T-cell (primary cell): ENCODE measurements at regions not wholly inside any gene's neighbourhood (a gene's known extent, or its start where the extent isn't known, plus 50 kb on each side); places are given as distances from the start of the nearest gene placed in this dataset.

Experiments
- ATAC-seq, 4 experiments: fragments of 200-7000 bp in 3 of 4; fragments of 150-1000 bp in 1 of 4; cut with Tn5 transposase; replicated peaks in 1 of 4; 1 replicate in 3 of 4; 2 replicates in 1 of 4; pipeline ENCODE4 v1.10.0; 2021; ENCODE audit warnings: moderate library complexity in 3 of 4, mild to moderate bottlenecking in 2 of 4, moderate number of reproducible peaks in 1 of 4
- CTCF ChIA-PET, 2 donors: fragments of 300-600 bp; sonication (Branson Sonifier 250); formaldehyde crosslinking; loops; one replicate each; lab custom pipeline; 2022; ENCODE audit warnings: antibody characterized with exemption in 2 of 2; lab: Charles Lee
- POLR2A ChIA-PET, 2 donors: fragments of 300-600 bp; sonication (Branson Sonifier 250); formaldehyde crosslinking; loops; one replicate each; lab custom pipeline; 2022; ENCODE audit warnings: antibody characterized with exemption in 2 of 2; lab: Charles Lee
- DNase-seq, 35 experiments: peaks; one replicate each; pipeline versions ENCODE4 v3.0.0 to v3.0.0-alpha.2; 2013 to 2023
- H3K27ac ChIP-seq: one replicate; pipeline ENCODE4 v1.5.1; 2013; ENCODE audit warnings: low read length
- H3K27me3 ChIP-seq, 2 experiments: replicated peaks in 1 of 2; 1 replicate in 1 of 2; 2 replicates in 1 of 2; pipeline versions ENCODE4 v1.6.1 to v1.7.0; 2013; ENCODE audit warnings: low read length in 1 of 2, mixed read lengths in 1 of 2; ENCODE audit not compliant: control insufficient read depth in 2 of 2, insufficient read depth in 2 of 2; ENCODE audit errors: extremely low read depth in 1 of 2
- H3K36me3 ChIP-seq, 2 donors: 1 replicate in 1 of 2; 2 replicates in 1 of 2; pipeline versions ENCODE4 v1.6.1 to v1.7.0; 2013; ENCODE audit warnings: low read length in 1 of 2; ENCODE audit not compliant: control insufficient read depth in 2 of 2, insufficient read depth in 1 of 2; ENCODE audit errors: extremely low read depth in 1 of 2
- H3K4me1 ChIP-seq, 2 experiments: 1 replicate in 1 of 2; 2 replicates in 1 of 2; pipeline versions ENCODE4 v1.6.1 to v1.7.0; 2013; ENCODE audit warnings: low read length in 2 of 2, mixed read lengths in 1 of 2; ENCODE audit not compliant: insufficient read depth in 2 of 2, control insufficient read depth in 1 of 2; ENCODE audit errors: extremely low read depth in 1 of 2
- H3K4me3 ChIP-seq, 2 donors: 1 replicate in 1 of 2; 2 replicates in 1 of 2; pipeline versions ENCODE4 v1.5.1 to v1.7.0; 2013; ENCODE audit warnings: mild to moderate bottlenecking in 2 of 2, low read length in 1 of 2, moderate library complexity in 1 of 2; ENCODE audit not compliant: control insufficient read depth in 1 of 2; ENCODE audit errors: extremely low read depth in 1 of 2
- H3K9me3 ChIP-seq: 2 replicates; pipeline ENCODE4 v1.7.0; 2013
- H3K27ac Mint-ChIP-seq, 2 donors: one replicate each; pipeline ENCODE4 v1.8.0; 2020 to 2021; ENCODE audit warnings: mild to moderate bottlenecking in 2 of 2, mixed read lengths in 2 of 2
- H3K27me3 Mint-ChIP-seq, 2 donors: one replicate each; pipeline ENCODE4 v1.8.0; 2021 to 2022; ENCODE audit warnings: mixed read lengths in 2 of 2
- H3K36me3 Mint-ChIP-seq: one replicate; pipeline ENCODE4 v1.8.0; 2021; ENCODE audit warnings: mixed read lengths
- H3K4me1 Mint-ChIP-seq, 3 donors: one replicate each; pipeline ENCODE4 v1.8.0; 2020 to 2022; ENCODE audit warnings: mixed read lengths in 3 of 3, mild to moderate bottlenecking in 1 of 3
- H3K4me3 Mint-ChIP-seq, 3 donors: one replicate each; pipeline ENCODE4 v1.8.0; 2020 to 2022; ENCODE audit warnings: mild to moderate bottlenecking in 3 of 3, mixed read lengths in 3 of 3, moderate library complexity in 3 of 3
- H3K9me3 Mint-ChIP-seq, 3 donors: one replicate each; pipeline ENCODE4 v1.8.0; 2020 to 2022; ENCODE audit warnings: mixed read lengths in 3 of 3
- WGBS: methylation state at CpG from one replicate; pipeline ENCODE4 v1.1.5; 2013; ENCODE audit warnings: missing lambda C conversion rate; ENCODE audit not compliant: insufficient coverage; 5-methylcytosine and 5-hydroxymethylcytosine counted together

DNA sequence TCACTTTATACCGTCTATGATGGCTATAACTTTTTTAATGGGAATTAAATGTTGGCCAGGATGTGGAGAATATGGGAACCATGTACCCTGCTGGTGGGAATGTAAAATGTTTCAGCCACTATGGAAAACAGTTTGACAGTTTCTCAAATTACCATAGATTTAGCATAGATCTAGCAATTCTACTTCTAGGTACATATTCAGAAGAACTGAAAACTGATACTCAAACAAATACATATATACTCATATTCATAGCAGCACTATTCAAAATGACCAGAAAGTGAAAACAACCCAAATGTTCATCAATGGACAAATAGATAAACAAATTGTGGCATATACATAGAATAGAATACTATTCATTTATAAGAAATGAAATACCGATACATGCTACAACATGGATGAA lies 539.4 kb downstream of the IGSF11 start:
- no peak for DNase-seq
- no peaks in the 10 kb centered on the region for H3K4me1 Mint-ChIP-seq
- H3K9me3 Mint-ChIP-seq = peaks cover 0 to 8% (median 4%) of the 10 kb centered on the region in 3 donors
- Histone ChIP-seq H3K4me1 (no peaks in the 10 kb centered on the region), H3K36me3 (no peaks in the 10 kb centered on the region), H3K4me3 (no peak overlapping the region), H3K27ac (no peak overlapping the region), H3K27me3 (no peaks in the 10 kb centered on the region), H3K9me3 (no peaks in the 10 kb centered on the region)
- no peak overlapping the region for H3K4me3 Mint-ChIP-seq
- no peaks in the 10 kb centered on the region for H3K27me3 Mint-ChIP-seq
- POLR2A ChIA-PET = no interaction called here
- ATAC-seq = no peak
- no peaks in the 10 kb centered on the region for H3K36me3 Mint-ChIP-seq
- H3K27ac Mint-ChIP-seq = no peak overlapping the region
- WGBS = no CpG with 5 or more reads among the region's 2 CpGs
- CTCF ChIA-PET = no interaction called here

DNA sequence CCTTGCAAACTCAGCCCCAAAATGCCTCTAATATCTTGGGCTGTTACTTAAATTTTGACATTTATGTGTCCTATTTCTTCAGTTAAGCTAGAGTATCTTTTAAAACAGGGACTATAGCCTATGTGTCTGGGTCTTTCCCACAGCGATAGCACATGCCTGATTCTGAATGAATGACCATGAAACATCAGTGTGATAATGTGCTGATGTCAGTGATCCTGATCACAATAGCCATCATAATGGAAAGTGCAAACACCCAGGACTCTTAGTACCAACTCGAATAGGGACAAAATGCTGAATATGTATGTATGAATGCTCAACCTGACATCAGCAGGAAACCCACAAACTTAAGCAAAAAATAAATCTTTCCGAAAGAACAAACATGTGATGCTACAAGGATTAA lies 537.4 kb downstream of the IGSF11 start:
- CTCF ChIA-PET = no interaction called here
- H3K4me1 Mint-ChIP-seq = no peaks in the 10 kb centered on the region
- POLR2A ChIA-PET = no interaction called here

DNA sequence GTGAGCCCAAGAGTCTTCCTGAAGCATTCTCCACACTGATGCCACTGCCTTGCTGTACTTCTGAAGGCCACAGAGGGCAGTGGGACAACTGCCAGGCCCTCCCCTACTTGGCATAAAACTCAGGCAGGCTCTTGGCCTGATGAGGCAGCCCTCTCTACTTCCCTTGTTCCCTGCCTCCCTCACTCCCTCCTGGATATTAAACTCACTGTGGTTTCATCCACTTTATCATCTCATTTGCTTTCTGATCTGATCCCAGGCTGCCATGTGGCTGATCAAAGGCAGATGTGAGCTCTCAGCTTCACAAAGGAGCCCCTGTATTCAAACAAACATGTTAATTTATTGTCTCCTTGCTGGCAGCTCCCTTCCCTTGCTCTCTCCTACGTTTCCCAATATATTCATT lies 533.5 kb downstream of the IGSF11 start:
- H3K27me3 Mint-ChIP-seq = no peaks in the 10 kb centered on the region
- H3K27me3 ChIP-seq = no peaks in the 10 kb centered on the region
- no peak overlapping the region for H3K4me3 ChIP-seq
- H3K36me3 ChIP-seq = no peaks in the 10 kb centered on the region
- no CpG with 5 or more reads among the region's 1 CpG for WGBS
- no peaks in the 10 kb centered on the region for H3K36me3 Mint-ChIP-seq
- H3K27ac Mint-ChIP-seq = no peak overlapping the region
- ATAC-seq = no peak
- DNase-seq = no peak
- POLR2A ChIA-PET = no interaction called here
- CTCF ChIA-PET = no interaction called here
- H3K9me3 ChIP-seq = no peaks in the 10 kb centered on the region
- no peak overlapping the region for H3K4me3 Mint-ChIP-seq
- H3K27ac ChIP-seq = no peak overlapping the region
- peaks cover 0 to 10% (median 0%) of the 10 kb centered on the region in 3 donors for H3K9me3 Mint-ChIP-seq
- no peaks in the 10 kb centered on the region for H3K4me1 ChIP-seq
- H3K4me1 Mint-ChIP-seq = no peaks in the 10 kb centered on the region

More for the DNA sequence above, 537.4 kb downstream of the IGSF11 start:
- H3K27ac ChIP-seq = no peak overlapping the region
- no peaks in the 10 kb centered on the region for H3K27me3 ChIP-seq
- H3K36me3 ChIP-seq = no peaks in the 10 kb centered on the region
- WGBS = 80% methylated on average over 1 of the region's 3 CpGs
- no peak overlapping the region for H3K4me3 ChIP-seq
- H3K9me3 ChIP-seq = no peaks in the 10 kb centered on the region
- DNase-seq (no peak), ATAC-seq (no peak)
- H3K27me3 Mint-ChIP-seq = no peaks in the 10 kb centered on the region
- no peak overlapping the region for H3K27ac Mint-ChIP-seq
- H3K9me3 Mint-ChIP-seq = peaks cover 0 to 4% (median 0%) of the 10 kb centered on the region in 3 donors
- H3K4me3 Mint-ChIP-seq = no peak overlapping the region
- H3K4me1 ChIP-seq = no peaks in the 10 kb centered on the region
- H3K36me3 Mint-ChIP-seq = no peaks in the 10 kb centered on the region

DNA sequence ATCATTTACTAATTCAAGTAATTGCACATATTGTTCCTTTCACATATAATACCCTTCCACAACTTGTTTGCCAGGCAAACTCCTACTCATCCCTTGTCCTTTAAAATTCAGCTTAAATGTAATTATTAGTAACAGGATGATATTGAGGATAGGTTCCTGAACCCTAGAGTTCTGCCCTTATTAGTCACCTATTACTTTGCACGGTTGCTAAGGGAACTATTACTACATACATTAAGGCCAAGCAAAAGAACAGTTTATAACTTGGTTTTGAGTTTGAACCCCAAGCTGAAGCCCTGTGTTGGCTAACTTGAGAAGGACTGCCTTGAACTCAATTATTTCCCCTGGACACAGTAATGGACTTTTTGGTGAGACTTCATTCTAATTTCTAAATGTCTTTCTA lies 529.7 kb downstream of the IGSF11 start:
- Mint-ChIP-seq H3K27me3 (no peaks in the 10 kb centered on the region), H3K36me3 (no peaks in the 10 kb centered on the region), H3K27ac (no peak overlapping the region), H3K4me1 (no peaks in the 10 kb centered on the region), H3K9me3 (peaks cover 0 to 6% (median 0%) of the 10 kb centered on the region in 3 donors), H3K4me3 (no peak overlapping the region)
- H3K9me3 ChIP-seq = no peaks in the 10 kb centered on the region
- DNase-seq (no peak), ATAC-seq (no peak)
- H3K27ac ChIP-seq = no peak overlapping the region
- POLR2A ChIA-PET = no interaction called here
- H3K4me3 ChIP-seq = no peak overlapping the region
- CTCF ChIA-PET = no interaction called here
- H3K27me3 ChIP-seq = no peaks in the 10 kb centered on the region
- H3K36me3 ChIP-seq = no peaks in the 10 kb centered on the region
- no CpG with 5 or more reads among the region's 1 CpG for WGBS
- H3K4me1 ChIP-seq = no peaks in the 10 kb centered on the region

DNA sequence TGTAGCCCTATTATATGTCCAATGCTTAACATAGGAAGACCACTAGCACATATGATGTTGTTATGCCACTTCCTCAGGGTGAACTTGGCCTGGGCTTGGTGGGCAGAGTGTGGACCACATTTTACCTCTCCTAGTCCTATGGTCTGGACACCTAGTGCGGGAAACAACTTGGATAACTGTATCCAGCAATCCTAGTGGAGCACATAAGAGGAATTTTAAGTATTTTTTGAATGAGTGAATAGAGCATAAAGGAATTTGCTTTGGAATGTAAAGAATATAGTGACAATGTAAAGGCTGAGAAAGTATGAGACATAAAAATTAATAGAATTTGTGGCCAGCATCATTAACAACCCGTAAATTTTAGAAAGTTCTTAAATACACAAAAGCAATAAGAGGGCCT lies 528.9 kb downstream of the IGSF11 start:
- CTCF ChIA-PET = no interaction called here
- no peaks in the 10 kb centered on the region for H3K27me3 ChIP-seq
- Mint-ChIP-seq H3K4me1 (no peaks in the 10 kb centered on the region), H3K36me3 (no peaks in the 10 kb centered on the region), H3K4me3 (no peak overlapping the region), H3K27ac (no peak overlapping the region), H3K9me3 (peaks cover 0 to 6% (median 0%) of the 10 kb centered on the region in 3 donors), H3K27me3 (no peaks in the 10 kb centered on the region)
- no peaks in the 10 kb centered on the region for H3K36me3 ChIP-seq
- no peak for DNase-seq
- no peak overlapping the region for H3K27ac ChIP-seq
- POLR2A ChIA-PET = no interaction called here
- no CpG with 5 or more reads among the region's 2 CpGs for WGBS
- no peaks in the 10 kb centered on the region for H3K9me3 ChIP-seq
- ATAC-seq = no peak
- H3K4me3 ChIP-seq = no peak overlapping the region
- no peaks in the 10 kb centered on the region for H3K4me1 ChIP-seq

DNA sequence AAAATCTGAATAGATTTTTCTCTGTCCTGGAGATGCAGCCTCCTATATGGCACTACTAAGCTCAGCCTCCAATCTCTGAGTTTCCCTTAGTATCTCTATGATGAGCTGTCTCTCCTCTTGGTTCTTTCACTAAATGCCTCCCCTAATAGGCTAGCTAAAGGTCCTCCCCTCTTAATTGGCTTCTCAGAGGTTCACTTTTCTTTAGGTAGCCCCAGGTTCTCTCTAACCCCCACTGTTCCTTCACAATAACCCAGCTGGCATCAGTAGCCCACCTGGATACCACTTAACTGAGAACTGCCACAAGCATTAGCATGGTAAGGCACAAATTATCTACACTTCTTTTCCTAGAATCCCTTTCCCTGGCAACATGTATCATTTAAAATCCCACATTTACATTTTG lies 523.2 kb downstream of the IGSF11 start:
- POLR2A ChIA-PET = no interaction called here
- Mint-ChIP-seq H3K4me1 (no peaks in the 10 kb centered on the region), H3K27me3 (no peaks in the 10 kb centered on the region), H3K4me3 (no peak overlapping the region), H3K36me3 (no peaks in the 10 kb centered on the region), H3K9me3 (peaks cover 0 to 7% (median 4%) of the 10 kb centered on the region in 3 donors), H3K27ac (no peak overlapping the region)
- DNase-seq (no peak), ATAC-seq (no peak)
- Histone ChIP-seq H3K27me3 (no peaks in the 10 kb centered on the region), H3K4me3 (no peak overlapping the region), H3K27ac (no peak overlapping the region), H3K4me1 (no peaks in the 10 kb centered on the region), H3K36me3 (no peaks in the 10 kb centered on the region), H3K9me3 (no peaks in the 10 kb centered on the region)
- CTCF ChIA-PET = no interaction called here

DNA sequence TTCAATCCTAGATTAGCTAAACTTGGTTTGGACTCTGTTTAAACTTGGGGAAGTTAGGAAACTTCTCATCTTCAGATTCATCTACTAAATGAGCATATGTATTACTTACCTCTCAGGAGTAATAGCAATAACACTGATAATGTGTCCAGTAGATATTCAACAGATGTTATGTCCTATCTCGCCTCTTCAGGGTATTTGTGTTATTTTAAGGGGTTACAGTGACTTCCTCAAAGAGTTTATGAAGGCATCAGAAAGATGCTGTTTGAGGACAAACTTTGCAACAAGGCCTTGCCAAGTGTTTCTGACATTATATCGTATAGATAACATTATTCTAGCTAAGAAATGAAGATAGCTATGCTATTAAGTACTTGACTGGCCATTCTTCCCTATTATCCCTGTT lies 522.3 kb downstream of the IGSF11 start:
- Histone ChIP-seq H3K9me3 (no peaks in the 10 kb centered on the region), H3K36me3 (no peaks in the 10 kb centered on the region), H3K27ac (no peak overlapping the region), H3K27me3 (no peaks in the 10 kb centered on the region), H3K4me1 (no peaks in the 10 kb centered on the region), H3K4me3 (no peak overlapping the region)
- Mint-ChIP-seq H3K27me3 (no peaks in the 10 kb centered on the region), H3K4me1 (no peaks in the 10 kb centered on the region), H3K36me3 (no peaks in the 10 kb centered on the region), H3K4me3 (no peak overlapping the region), H3K27ac (no peak overlapping the region), H3K9me3 (peaks cover 0 to 7% (median 4%) of the 10 kb centered on the region in 3 donors)
- DNase-seq (no peak), ATAC-seq (no peak)
- WGBS = 100% methylated on average over 1 of the region's 2 CpGs
- ChIA-PET POLR2A (no interaction called here), CTCF (no interaction called here)
